ENCODE measurements at regions not wholly inside any gene's neighbourhood (a gene's known extent, or its start where the extent isn't known, plus 50 kb on each side); places are given as distances from the start of the nearest gene placed in this dataset.

DNA sequence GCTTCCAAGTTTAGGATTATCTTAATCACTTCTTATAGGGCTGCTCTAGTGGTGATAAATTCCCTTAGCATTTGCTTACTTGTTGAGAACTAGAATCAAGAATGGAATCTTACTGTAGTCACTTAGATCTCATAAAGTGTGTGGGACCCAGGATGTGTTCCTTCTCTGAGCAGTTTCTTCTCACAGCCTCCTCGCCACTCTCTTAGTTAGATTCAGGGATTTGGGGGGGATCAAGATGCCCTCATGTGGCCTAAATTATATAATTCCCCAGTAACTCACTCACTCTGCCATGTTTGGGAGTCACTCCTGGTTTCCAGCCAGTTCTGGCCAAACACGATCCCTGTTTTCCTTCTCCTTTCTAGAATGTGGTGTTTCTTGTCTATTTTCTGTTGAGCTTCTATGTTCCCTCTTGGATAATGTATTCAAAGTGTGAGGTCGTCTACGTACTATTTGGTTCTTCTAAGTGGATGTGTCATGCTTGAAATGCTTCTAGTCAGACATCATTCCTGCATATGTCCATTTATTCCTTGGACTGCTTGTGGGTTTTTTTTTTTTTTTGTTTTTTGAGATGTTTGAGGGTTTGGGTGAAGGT is 414.9 kb upstream of the SYT4 start:
- 85% methylated on average over 4 of the region's 4 CpGs for WGBS, 2 donors
- DNase-seq (ENCODE audit: low spot score in 2 of 2): no peak
- intact Hi-C loops (cut with DNase I; ENCODE audit: low total_unique reads): no loop called here
- H3K4me3 ChIP-seq (ENCODE audit: low read depth, poor library complexity, severe bottlenecking): no peak overlapping the region
- TF ChIP-seq, protein P1, sequence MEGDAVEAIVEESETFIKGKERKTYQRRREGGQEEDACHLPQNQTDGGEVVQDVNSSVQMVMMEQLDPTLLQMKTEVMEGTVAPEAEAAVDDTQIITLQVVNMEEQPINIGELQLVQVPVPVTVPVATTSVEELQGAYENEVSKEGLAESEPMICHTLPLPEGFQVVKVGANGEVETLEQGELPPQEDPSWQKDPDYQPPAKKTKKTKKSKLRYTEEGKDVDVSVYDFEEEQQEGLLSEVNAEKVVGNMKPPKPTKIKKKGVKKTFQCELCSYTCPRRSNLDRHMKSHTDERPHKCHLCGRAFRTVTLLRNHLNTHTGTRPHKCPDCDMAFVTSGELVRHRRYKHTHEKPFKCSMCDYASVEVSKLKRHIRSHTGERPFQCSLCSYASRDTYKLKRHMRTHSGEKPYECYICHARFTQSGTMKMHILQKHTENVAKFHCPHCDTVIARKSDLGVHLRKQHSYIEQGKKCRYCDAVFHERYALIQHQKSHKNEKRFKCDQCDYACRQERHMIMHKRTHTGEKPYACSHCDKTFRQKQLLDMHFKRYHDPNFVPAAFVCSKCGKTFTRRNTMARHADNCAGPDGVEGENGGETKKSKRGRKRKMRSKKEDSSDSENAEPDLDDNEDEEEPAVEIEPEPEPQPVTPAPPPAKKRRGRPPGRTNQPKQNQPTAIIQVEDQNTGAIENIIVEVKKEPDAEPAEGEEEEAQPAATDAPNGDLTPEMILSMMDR (IDR thresholded peaks at IDR 0.05): no peak
- TF ChIP-seq POLR2A (IDR thresholded peaks at IDR 0.05): no peak

DNA sequence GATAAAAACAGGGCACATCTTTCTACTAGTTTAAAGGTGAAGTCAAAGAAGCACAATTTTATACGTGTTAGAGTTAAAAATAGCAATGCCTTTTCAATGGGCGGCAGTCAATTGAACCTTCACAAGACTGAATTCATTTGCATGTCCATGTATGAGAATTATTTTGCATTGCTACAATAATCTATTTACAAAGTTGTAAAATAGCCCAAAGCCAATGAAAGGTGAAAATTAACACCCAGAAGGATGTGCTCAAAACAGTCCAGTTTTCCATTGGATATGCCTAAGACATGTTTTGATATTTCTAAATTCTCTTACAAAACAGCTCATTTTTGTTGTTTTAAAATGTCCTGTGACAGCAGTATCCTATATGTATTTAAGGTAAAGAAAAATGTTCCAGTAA is 425.1 kb upstream of the SYT4 start:
- no peak overlapping the region for H3K4me3 ChIP-seq (ENCODE audit: low read depth, poor library complexity, severe bottlenecking)
- WGBS, 2 donors: 74 to 79% methylated on average over 2 of the region's 2 CpGs
- no peak for TF ChIP-seq POLR2A (IDR thresholded peaks at IDR 0.05)
- TF ChIP-seq, protein P1 (IDR thresholded peaks at IDR 0.05): no peak
- intact Hi-C loops (cut with DNase I; ENCODE audit: low total_unique reads): no loop called here
- no peak for DNase-seq (ENCODE audit: low spot score in 2 of 2)

DNA sequence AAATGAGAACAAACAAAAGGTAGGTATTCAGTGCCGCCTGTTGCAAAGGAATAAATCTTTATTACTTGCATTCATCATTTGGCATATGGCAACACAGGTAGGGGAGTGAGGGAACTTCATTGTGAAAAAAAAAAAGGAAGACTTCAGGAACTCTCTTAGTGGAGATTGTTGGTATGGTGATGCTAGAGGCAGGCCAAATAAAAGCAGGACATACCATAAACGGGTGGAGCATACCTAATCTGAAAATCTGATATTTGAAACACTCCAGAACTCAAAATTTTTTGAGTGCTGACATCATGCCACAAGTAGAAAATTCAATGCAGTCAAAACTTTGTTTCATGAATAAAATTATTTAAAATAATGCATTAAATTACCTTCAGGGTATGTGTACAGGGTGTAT is 425.8 kb upstream of the SYT4 start:
- TF ChIP-seq, protein P1 (IDR thresholded peaks at IDR 0.05): no peak
- no peak for TF ChIP-seq POLR2A (IDR thresholded peaks at IDR 0.05)
- DNase-seq (ENCODE audit: low spot score in 2 of 2): no peak
- no peak overlapping the region for H3K4me3 ChIP-seq (ENCODE audit: low read depth, poor library complexity, severe bottlenecking)
- 47 to 50% methylated on average over 2 of the region's 2 CpGs for WGBS, 2 donors
- intact Hi-C loops (cut with DNase I; ENCODE audit: low total_unique reads): no loop called here

DNA sequence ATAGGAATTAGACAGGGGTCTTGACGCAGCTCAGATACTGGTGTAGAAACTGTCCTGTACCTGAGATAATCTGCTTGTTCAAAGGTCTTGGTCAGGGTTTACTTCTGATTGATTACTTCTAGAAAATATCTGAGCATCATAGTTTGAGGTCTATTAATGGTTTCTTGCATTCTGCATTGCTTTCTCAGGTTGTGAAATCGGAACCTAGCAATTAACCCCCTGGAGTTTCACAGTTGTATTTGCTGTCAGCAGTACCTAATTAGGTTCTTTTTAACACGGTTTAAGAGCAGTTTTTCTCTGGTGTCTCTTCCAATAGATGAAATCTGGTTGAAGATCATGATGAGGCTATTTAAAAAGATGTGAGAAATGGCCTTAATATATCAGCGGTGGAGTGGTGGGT is 428.6 kb upstream of the SYT4 start:
- TF ChIP-seq POLR2A (IDR thresholded peaks at IDR 0.05): no peak
- TF ChIP-seq, protein P1 (IDR thresholded peaks at IDR 0.05): no peak
- DNase-seq (ENCODE audit: low spot score in 2 of 2): no peak
- WGBS, 2 donors: 71% methylated on average over 4 of the region's 4 CpGs
- no peak overlapping the region for H3K4me3 ChIP-seq (ENCODE audit: low read depth, poor library complexity, severe bottlenecking)
- intact Hi-C loops (cut with DNase I; ENCODE audit: low total_unique reads): no loop called here

DNA sequence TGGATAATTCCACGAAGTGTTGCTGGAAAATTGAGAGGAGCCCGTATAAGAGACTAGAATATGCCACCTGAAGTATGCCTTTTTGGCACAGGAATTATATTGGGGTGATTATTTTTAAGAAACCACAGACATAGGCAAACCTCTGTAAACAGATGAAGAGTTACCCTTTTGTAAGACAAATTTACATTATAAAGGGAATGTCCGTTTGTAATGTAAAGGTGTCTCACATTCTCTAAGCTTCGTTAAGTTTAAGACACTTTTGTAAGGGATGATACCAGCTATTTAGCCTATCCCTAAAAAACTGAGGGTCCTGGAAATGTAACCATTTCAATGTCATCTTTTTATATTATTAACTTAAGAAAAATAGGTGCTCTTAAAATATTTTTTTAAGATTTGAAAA is 432.8 kb upstream of the SYT4 start:
- TF ChIP-seq, protein P1 (IDR thresholded peaks at IDR 0.05): no peak
- WGBS, 2 donors: 72 to 82% methylated on average over 4 of the region's 4 CpGs

DNA sequence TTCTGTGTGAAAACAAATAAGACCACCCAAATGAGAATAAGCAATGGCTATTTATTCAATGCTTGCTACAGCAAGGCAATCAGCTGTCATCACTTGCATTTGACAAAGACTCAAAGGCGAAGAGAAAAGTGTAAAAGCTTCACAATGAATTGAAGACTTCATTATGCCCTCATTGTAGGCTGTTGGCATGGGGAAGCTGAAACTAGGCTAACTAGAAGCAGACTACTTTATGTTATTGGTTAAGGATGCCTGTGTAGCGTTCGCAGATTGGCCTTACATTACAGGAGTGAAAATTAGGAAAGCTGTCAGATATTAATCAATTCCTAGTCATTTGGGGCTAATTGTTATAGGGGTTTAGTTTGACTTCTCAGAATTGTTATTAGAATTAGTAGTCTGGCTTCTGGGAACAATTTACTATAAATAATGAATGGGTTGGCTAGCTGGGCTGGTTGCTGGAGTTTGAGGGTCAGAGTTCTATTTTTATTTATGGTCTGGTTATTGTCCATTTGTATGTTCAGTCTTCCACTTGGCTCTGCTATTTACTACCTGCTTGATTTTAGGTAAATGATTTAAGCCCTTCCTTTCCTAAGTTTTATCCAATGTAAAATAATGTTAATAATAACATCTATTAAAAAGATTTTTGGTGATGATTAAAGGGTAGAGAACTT is 437.2 kb upstream of the SYT4 start:
- no peak for TF ChIP-seq POLR2A (IDR thresholded peaks at IDR 0.05)
- TF ChIP-seq, protein P1 (IDR thresholded peaks at IDR 0.05): no peak
- intact Hi-C loops (cut with DNase I; ENCODE audit: low total_unique reads): no loop called here
- 84 to 85% methylated on average over 3 of the region's 3 CpGs for WGBS, 2 donors
- no peak for DNase-seq (ENCODE audit: low spot score in 2 of 2)
- H3K4me3 ChIP-seq (ENCODE audit: low read depth, poor library complexity, severe bottlenecking): no peak overlapping the region

More for the DNA sequence above, 432.8 kb upstream of the SYT4 start:
- DNase-seq (ENCODE audit: low spot score in 2 of 2): no peak
- intact Hi-C loops (cut with DNase I; ENCODE audit: low total_unique reads): no loop called here
- H3K4me3 ChIP-seq (ENCODE audit: low read depth, poor library complexity, severe bottlenecking): no peak overlapping the region
